Renal cortex interstitium (tissue), 11 donors: ENCODE measurements at regions not wholly inside any gene's neighbourhood (a gene's known extent, or its start where the extent isn't known, plus 50 kb on each side); places are given as distances from the start of the nearest gene placed in this dataset.
"Not testable (repeated sequence)": the region's sequence is repeated elsewhere in the genome, so short reads cannot be mapped to it uniquely, and the experiment has no call there.

Source experiments
- DNase-seq, 11 donors: peaks; one replicate each; pipeline ENCODE4 v3.0.0-alpha.2; 2013; ENCODE audit warnings: low read depth in 9 of 11, low spot score in 4 of 11; ENCODE audit errors: extremely low read depth in 1 of 11

DNA sequence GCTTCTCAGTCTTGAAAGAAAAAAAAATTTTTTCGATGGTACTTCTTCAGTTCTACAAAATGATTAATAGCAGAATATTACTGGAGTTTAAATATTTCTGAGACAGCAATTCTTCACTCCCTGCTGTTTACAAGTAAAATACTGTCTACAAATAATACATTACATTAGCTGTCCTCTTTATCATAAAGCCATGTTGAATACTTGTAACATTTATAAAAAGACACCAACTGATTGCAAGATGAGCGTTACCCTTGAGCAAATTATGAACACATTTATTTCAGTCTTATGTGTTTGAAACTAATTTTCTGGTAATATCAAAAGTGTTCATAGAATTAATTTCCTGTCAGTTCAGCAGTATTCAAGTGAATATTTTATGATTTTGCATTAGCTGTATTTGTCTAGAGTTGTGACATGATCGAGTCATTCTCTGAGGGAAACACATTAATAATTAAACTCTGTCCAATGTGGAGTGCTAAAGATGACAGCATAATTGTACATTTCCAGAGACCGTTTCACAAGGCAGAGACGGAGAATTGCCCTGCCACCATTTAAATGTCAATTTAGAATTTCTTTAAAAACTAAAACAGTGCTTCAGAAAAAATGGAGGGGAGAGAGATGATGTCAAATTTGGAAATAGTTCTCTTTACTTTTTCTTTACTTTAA lies 1359.0 kb upstream of the ADGRL4 start:
- DNase-seq, result no peak

DNA sequence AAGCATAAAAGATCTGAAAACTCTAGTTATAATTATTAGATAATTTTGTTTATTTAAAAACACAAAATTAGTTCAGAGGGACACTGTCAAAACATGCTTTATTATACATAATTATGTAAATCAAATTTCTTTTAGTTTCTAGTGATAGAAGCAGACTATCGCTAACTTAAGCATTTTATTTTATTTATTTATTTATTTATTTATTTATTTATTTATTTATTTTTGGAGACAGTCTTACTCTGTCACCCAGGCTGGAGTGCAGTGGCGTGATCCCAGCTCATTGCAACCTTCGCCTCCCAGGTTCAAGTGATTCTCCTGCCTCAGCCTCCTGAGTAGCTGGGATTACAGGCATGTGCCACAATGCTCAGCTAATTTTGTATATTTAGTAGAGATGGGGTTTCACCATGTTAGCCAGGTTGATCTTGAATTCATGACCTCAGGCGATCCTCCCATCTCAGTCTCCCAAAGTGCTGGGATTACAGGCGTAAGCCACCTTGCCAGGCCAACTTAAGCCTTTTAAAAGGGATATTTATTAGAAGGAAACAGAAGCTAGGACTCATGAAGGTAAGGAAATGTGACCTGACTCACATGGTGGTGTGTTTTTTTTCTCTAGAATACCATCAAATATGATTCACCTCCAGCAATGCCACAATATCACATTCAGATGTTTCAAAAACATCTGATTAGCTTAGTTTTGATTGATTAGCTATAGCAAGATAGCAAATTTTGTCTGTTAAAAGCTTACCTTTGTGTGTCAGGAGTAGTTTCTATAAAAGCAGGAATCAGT lies 1357.4 kb upstream of the ADGRL4 start:
- DNase-seq, result no peak

- no peak for DNase-seq
These were observed 1353.1 kb upstream of the ADGRL4 start for GRCh38 chr1:80359666-80360065.

DNA sequence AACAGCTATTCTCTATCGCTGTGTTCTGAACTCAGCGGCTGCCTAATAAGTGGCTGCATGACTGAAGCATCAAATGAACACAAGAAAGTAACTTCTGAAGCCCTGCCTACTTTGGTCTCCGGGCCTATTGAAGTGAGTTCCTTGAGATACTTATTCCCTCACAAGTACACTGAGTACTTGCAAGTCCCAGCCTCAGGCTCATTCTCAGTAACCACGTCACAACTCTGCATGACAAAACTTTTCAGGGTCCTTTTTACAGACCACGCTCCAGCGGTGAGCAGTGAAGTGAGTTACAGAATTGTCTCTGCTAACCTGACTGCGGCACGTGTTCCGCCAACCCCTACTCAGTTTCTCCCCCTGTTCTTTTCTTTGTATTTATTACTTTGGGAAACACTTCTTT lies 1342.7 kb upstream of the ADGRL4 start:
- no peak for DNase-seq

DNA sequence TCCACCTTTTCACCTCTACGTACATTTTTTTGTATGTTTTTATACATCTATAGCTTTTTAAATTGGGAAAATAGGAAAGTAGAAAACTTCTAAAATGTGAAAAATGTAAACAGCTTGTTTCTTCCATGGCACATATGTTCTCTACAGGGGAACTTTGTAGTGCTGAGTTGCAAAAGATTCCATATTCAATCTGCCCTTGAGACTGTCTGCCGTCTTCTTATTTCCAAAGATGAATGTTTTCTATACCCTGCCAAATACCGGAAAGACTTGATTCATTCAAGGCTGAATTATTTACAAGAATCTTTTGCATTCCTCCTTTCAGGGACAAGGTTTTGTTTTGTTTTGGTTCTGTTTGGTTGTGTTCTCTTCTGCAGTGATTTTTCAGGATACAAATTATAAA lies 1334.5 kb upstream of the ADGRL4 start:
- no peak for DNase-seq

- DNase-seq, result no peak
These were observed 1311.6 kb upstream of the ADGRL4 start for GRCh38 chr1:80318108-80318507.

- no peak for DNase-seq
These were observed 1304.2 kb upstream of the ADGRL4 start for GRCh38 chr1:80310703-80311245.

DNA sequence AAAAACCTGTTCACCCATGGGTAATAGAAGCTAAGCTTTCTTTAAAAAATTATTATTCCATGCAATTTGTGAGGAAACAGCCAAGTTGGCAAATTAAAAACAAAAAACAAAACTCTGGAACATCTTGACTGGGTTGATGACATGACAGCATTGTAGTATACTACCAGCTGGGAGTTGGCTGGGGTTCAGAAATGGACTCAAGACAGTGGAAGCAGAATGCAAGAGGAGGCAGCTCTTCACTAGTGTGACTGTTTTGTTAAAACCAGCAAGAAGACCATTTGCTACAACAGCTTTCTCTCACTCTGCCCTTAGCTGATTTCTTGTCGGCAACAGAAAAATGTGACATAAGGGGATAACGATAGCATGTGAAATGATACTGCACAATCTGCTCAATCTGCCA lies 1298.9 kb upstream of the ADGRL4 start:
- no peak for DNase-seq

- DNase-seq, result no peak
These were observed 1287.3 kb upstream of the ADGRL4 start for GRCh38 chr1:80293818-80294217.

DNA sequence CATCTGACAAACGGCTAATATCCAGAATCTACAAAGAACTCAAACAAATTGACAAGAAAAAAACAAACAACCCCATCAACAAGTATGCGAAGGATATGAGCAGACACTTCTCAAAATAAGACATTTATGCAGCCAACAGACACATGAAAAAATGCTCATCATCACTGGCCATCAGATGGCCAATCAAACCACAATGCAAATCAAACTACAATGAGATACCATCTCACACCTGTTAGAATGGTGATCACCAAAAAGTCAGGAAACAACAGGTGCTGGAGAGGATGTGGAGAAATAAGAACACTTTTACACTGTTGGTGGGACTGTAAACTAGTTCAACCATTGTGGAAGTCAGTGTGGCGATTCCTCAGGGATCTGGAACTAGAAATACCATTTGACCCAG lies 1282.2 kb upstream of the ADGRL4 start:
- DNase-seq, result not testable (repeated sequence)

GRCh38 chr1:80282536-80282935 lies 1276.0 kb upstream of the ADGRL4 start:
- no peak for DNase-seq

- DNase-seq, result no peak
These were observed 1272.4 kb upstream of the ADGRL4 start for GRCh38 chr1:80278936-80279335.

DNA sequence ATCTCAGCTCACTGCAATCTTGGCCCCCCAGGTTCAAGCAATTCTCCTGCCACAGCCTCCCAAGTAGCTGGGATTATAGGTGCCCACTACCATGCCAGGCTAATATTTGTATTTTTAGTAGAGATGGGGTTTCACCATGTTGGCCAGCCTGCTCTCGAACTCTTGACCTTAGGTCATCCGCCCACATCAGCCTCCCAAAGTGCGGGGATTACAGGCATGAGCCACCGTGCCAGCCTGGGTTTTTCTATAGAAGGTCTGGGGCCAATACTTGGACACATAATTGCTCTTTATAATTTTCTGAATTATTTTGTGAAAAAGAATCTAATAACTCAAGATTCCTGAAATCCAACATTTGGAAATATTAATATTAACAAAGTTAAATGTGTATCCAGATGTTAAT lies 1267.7 kb upstream of the ADGRL4 start:
- no peak for DNase-seq

DNA sequence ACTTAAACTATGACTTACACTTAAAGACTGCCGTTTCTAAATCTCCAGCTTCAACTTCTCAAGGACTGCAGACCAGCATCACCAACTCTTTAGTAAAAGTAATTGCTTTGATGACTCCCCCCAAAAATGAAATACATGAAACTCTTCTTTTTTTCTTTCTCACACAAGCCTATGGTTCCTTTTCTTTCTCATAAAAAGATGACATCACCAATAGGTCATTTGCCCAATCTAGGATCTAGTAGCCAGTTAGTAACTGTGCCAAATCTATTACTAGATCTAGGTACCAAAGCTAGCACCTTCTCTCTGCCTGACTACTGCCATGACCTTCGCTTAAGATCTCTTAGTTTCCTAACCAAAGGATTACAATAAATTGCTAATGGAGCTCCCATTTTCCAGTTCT lies 1266.0 kb upstream of the ADGRL4 start:
- DNase-seq, result no peak

- DNase-seq, result no peak
These were observed 1252.1 kb upstream of the ADGRL4 start for GRCh38 chr1:80258659-80259058.

GRCh38 chr1:80251591-80251990 lies 1245.1 kb upstream of the ADGRL4 start:
- no peak for DNase-seq

- no peak for DNase-seq
These were observed 1244.6 kb upstream of the ADGRL4 start for GRCh38 chr1:80251171-80251570.

DNA sequence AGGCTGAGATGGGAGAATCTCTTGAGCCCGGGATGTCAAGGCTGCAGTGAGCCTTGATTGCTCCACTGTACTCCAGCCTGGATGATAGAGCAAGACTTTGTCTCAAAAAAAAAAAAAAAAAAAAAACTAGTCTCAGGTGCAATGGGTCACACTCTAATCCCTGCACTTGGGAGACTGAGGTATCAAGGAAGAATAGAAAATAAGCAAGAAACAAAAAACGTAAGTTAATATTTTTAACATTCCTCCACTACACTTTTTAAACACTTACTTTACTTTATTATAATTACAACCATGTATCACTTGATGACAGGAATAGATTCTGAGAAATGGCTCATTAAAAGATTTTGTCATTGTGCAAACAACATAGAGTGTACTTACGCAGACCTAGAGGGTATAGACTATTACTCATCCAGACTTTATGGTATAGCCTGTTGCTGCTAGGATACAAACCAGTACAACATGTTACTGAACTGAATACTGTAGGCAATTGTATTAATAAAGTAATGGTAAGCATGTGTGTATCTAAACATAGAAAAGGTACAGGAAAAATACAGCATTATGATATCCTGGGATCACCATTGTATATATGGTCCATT lies 1244.1 kb upstream of the ADGRL4 start:
- DNase-seq, result no peak

GRCh38 chr1:80249699-80250098 lies 1243.2 kb upstream of the ADGRL4 start:
- DNase-seq, result no peak

GRCh38 chr1:80248886-80249285 lies 1242.4 kb upstream of the ADGRL4 start:
- no peak for DNase-seq
